ENCODE measurements at regions not wholly inside any gene's neighbourhood (a gene's known extent, or its start where the extent isn't known, plus 50 kb on each side); places are given as distances from the start of the nearest gene placed in this dataset.
A peak's percentile ranks its signal among the peaks of the same experiment; 100 is the strongest.

- TF ChIP-seq CTCF (IDR thresholded peaks at IDR 0.05; ENCODE audit: insufficient read depth, low read length) = no peak
- no peak for DNase-seq (ENCODE audit: low read depth)
- no peak overlapping the region for H3K4me3 ChIP-seq (ENCODE audit: low read depth, low read length)
Observed at GRCh38 chr1:73593804-73594203, 604.2 kb downstream of the LRRIQ3 start.

GRCh38 chr1:73593364-73593763, 604.6 kb downstream of the LRRIQ3 start:
- H3K4me3 ChIP-seq (ENCODE audit: low read depth, low read length) = no peak overlapping the region
- DNase-seq (ENCODE audit: low read depth) = peak; percentile 3
- no peak for TF ChIP-seq CTCF (IDR thresholded peaks at IDR 0.05; ENCODE audit: insufficient read depth, low read length)

- TF ChIP-seq CTCF (IDR thresholded peaks at IDR 0.05; ENCODE audit: insufficient read depth, low read length) = no peak
- no peak for DNase-seq (ENCODE audit: low read depth)
- H3K4me3 ChIP-seq (ENCODE audit: low read depth, low read length) = no peak overlapping the region
Observed at GRCh38 chr1:73587080-73587479, 610.9 kb downstream of the LRRIQ3 start.

GRCh38 chr1:73577206-73577605, 620.8 kb downstream of the LRRIQ3 start:
- TF ChIP-seq CTCF (IDR thresholded peaks at IDR 0.05; ENCODE audit: insufficient read depth, low read length) = no peak
- H3K4me3 ChIP-seq (ENCODE audit: low read depth, low read length) = no peak overlapping the region
- DNase-seq (ENCODE audit: low read depth) = no peak

- no peak overlapping the region for H3K4me3 ChIP-seq (ENCODE audit: low read depth, low read length)
- no peak for TF ChIP-seq CTCF (IDR thresholded peaks at IDR 0.05; ENCODE audit: insufficient read depth, low read length)
- DNase-seq (ENCODE audit: low read depth) = no peak
Observed at GRCh38 chr1:73576083-73576482, 621.9 kb downstream of the LRRIQ3 start.

- TF ChIP-seq CTCF (IDR thresholded peaks at IDR 0.05; ENCODE audit: insufficient read depth, low read length) = no peak
- H3K4me3 ChIP-seq (ENCODE audit: low read depth, low read length) = no peak overlapping the region
- DNase-seq (ENCODE audit: low read depth) = no peak
Observed at GRCh38 chr1:73564294-73564693, 633.7 kb downstream of the LRRIQ3 start.

GRCh38 chr1:73556270-73556669, 641.7 kb downstream of the LRRIQ3 start:
- no peak for TF ChIP-seq CTCF (IDR thresholded peaks at IDR 0.05; ENCODE audit: insufficient read depth, low read length)
- no peak overlapping the region for H3K4me3 ChIP-seq (ENCODE audit: low read depth, low read length)
- DNase-seq (ENCODE audit: low read depth) = no peak

Measured in fibroblast of the aortic adventitia (primary cell).